DMS53 treated with DMSO at 0.1 percent for 48 hours (cell line): ENCODE measurements at regions not wholly inside any gene's neighbourhood (a gene's known extent, or its start where the extent isn't known, plus 50 kb on each side); places are given as distances from the start of the nearest gene placed in this dataset.

Experiments
- DNase-seq: peaks from one replicate; lab custom pipeline; 2025; ENCODE audit not compliant: unreplicated experiment; lab: John Stamatoyannopoulos, UW

DNA sequence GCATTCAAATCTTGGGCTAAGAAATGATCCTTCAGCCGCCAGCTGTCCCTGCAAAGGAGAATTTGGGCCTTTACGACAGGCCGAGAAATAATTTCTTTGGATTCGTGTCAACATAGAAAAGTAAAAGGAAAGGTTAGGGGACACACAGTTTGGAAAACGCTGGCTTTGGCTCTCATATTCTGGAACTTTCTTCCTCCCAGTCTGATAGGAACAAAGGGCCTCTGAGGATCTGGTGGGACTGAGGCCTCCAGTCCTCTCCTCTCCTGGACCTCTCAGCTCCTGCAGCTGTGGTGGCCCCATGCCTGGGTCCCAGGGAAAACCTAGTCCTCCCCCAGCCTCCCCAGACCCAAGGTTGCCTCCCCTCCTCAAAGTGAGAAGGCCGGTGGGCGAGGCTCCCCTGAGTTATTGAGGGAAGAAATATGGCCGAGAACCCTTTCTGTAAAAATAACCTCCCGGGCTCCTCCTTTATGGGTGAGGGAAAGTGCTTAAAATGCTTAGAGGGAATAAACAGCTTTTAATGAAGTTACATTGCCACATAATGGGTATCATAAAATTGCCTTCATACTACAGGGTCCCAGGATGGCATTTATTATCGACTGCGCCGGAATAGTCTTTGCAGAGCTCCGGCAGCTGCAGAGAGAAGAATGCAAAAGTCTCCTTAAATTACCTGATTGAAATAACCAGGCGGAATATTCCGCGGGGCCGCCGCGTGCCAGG is 188.3 kb downstream of the PHETA1 start:
- DNase-seq: no peak

DNA sequence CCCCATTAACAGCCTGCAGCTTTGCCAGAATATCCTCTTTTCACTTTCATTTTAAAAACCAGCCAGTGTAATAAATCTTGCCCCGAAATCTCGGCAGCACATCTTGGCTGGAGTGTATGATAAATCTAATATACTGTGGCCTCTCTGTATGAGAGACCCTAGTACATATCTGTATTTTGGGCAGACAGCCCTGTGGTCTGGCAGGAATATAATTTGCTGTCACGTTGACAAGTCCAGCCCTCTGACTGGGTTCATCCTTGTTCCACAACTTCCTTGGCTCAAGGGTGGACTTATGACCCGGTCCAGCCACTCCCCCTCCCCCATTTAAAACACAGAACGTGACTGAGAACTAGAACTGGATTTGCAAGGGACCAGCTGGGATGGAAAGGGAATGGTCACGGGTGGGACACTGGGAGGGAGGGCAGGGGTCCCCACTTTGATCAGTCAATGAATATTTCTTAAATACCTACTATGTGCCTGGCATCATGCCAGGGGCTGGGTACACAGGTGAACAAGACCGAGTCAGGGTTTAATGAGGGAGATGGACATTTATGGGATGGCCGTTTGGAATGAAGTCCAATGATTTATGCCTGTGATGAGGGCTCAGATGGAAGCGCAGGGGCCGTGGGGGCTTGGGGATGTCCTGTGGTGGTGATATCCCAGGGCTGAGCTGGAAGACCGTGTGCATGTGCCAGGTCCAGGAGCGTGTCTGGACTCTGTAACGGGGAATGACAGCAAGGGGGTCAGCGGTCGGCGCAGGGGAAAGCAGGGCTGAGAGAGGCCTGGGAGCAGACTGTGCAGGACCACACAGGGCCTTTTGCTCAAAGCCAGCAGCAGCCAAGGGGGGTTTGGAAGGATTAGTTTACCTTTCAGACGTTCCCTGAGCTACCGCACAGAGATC is 190.5 kb downstream of the PHETA1 start:
- DNase-seq: no peak

DNA sequence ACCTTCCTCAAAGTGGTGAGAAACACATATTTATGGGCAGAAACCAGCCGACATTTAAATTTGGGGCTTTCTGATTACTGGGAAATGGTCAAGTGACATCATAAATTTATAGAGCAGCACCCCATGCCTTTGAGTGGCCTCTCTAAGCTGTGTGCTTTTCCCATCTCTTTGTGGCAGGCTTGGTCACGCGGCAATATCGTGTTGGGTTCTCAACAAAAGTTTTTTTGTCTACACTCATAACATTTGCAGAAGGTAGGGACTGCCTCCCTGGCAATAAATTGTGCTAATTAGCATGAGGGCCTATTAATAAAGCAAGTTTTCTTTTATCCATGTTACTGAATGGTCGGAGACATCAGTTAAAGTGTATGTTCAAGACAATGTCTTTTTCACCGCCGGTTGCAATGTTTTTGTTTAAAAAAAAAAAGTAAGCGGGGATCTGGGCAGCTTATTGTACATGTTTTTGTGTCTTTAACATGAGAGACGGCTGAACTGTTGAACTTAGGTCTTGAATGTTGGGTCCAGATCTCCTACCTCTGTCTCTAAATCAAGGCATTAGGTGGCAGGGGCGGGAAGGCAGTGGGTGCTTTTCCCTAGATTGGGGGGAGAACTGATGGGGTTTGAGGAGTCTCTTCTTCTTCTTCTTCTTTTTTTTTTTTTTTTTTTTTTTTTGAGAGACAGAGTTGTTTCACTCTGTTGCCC is 193.3 kb downstream of the PHETA1 start:
- DNase-seq: no peak

DNA sequence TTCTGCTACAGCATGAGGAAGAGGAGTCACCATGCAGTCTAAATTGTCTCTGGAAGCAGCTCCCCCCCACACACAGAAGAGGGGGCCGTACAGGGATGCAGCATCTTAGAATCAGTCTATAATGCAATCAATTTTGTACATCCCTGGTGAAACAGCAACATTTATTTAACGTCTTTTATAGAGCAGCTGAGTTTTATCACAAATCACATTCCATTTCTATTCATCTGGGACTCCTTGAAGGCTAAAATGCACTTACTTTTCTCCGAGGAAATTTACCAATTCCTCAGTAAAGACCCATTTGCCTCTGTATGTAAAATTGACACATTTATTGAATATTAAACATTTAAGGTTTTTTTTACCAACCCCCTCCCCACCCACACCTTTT is 193.9 kb downstream of the PHETA1 start:
- DNase-seq: no peak

DNA sequence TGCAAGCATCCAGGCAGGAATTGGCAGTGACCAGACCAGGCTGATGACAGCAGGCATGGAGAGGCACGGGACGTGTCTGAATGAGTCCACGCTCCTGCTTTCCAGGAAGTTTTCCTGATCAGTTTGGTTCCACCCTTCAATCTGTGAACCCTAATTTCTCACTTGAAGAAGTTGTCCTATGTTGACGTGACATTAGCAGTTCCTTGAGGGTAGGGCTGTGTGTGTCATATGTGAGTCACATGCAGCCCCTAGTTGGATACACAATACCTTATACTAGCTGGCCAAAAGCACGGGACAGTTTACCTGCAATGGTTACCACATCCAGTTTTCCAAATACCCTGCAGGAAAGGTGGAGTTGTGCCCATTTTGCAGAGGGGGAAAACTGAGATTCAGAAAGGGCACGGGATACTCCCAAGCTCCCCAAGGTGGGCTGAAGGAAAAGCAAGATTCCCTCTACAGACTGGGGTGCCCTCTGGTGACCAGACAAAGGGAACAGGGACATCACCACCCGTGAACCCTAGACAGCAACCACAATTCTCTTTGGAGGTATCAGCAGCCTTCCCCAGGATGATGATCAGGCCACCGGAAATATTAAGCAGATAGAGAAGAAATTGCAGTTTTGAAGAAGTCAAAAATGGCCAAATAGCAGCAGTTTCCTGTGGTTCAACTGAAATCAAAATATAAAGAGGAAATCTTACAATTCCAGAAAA is 194.5 kb downstream of the PHETA1 start:
- no peak for DNase-seq

DNA sequence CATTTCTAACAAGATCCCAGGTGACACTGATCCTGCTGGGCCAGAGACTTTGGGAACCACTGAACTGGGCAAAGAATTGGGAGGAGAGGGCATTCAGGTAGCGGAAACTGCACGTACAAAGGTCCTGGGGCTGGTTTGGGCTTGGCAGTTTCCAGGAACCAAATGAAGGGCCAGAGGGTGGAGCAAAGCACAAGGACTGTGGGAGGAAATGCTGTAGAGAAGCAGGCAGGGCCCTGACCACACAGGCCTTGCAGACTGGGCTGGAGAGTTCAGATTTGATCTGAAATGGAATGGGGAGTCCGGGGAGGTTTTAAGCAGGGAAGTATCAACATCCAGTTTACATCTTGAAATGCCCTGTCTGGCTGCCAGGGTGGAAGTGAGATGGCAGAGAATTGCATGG is 195.1 kb downstream of the PHETA1 start:
- no peak for DNase-seq

DNA sequence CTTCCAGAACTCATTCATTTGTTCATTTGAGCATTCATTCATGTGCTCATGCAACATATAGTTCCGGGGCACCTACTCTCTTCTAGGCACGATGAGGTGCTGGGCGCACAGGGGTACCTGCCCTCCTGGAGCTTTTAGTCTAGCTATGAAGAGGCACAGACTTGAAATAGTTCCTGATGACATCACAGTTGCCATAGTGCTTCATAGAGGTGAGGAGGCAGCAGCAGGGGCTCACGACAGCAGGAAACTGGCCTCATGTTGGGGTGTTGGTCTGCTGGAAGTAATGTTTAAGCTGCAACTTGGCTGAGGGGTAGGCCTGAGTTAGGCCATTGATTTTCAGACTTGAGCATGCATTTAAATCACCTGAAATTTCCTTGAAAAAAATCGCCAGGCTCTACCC is 195.5 kb downstream of the PHETA1 start:
- no peak for DNase-seq

DNA sequence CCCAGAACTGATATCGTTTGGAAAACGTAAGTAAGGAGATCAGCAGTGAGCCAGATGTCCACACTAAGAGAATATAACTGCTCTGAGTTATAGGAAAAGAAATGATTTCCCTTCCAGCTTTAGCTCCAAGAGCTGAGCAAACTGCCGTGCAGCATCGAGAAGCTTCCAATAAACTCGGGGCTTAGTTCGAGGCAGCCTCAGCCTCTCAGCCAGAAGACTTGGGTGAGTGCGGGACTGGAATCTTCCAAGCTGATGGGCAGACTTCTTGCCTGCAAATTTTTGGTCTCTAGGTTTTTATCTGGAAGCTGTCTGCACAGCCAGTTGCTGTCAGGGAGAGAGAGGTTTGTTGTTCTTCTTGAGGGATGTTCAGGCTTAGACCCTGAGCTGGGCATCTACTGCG is 196.1 kb downstream of the PHETA1 start:
- DNase-seq: no peak

DNA sequence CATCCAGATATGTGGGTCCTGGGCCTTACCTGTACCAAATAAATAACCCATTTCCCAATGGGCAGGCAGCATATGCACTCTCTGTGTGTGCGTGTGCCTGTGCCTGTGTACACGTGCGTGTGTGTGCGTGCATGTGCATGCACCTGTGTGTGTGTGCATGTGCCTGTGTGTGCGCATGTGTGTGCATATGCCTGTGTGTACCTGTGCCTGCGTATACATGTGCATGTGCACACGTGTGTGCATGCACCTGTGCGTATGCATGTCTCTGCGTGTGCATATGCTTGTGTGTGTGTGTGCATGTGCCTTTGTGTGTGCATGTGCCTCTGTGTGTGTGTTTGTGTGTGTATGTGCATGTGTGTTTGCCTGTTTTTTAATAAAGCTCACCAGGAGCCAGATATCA is 197.1 kb downstream of the PHETA1 start:
- no peak for DNase-seq

DNA sequence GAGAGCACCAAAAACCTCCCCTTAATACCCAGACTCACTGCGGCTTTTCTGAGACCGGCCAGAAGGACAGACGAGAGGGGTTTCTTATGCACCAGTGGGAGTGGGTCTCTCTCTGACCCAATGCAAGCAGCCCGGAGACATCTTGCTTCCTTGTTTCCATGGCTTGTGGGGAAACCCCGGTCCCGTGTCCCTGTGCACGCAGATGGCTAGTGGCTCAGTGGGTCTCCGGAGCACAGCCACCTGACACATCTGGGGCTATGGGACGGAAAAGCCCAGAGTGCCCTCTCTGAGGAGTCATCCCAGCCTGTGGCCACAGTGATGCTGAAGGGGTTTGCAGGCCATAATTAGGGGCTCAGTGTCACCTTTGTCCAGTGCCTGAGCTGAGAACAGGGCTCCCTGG is 197.6 kb downstream of the PHETA1 start:
- no peak for DNase-seq

DNA sequence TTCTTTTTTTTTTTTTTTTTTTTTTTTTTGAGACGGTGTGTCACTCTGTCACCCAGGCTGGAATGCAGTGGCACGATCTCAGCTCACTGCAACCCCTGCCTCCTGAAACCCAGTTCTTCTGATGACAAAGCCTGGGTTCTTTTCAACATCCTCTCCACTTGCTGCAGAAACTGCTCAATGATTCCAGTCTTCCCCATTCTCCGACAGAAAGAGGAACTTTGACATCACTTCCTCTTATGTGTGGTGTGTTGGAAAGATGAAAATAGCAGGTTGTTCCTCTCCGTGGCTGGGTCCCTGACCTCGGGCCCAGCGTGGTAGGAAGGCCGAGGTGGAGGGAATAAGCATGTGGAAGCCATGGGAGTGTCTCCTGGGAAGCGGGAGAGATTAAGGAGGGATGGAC is 198.4 kb downstream of the PHETA1 start:
- no peak for DNase-seq

DNA sequence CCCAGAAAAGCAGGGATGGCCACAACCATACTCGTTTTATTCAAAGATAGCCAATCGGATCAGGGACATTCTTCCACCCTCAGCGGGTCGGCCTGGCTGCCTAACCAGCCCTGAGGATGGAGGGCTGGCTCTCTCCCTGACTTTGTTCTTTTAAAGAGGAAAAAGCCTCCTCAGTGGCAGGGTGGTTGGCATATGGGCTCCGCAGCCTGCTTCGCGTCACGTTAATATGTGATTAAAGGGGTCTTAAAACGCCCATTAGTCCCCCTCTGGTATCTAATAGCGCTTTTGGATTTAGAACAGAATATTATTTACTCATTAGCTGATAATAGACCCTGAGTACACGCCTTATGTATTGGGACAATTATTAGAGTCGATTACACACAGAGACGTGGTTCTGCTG is 199.4 kb downstream of the PHETA1 start:
- DNase-seq: no peak

DNA sequence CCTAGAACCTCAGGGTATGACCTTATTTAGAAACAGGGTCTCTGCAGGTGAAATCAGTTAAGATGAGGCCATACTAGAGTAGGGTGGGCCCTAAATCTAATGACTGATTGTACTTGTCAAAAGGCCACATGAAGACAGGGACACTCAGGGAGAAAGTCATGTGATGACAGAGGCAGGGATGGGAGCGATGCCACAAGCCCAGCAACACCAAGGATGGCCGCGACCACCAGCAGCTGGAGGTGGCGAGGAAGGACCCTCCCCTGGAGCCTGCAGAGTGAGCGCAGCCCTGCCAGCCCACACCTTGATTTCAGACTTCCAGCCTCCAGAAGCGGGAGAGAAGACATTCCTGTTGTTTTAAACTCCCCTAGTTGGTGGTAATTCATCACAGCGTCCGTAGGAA is 199.9 kb downstream of the PHETA1 start:
- no peak for DNase-seq

DNA sequence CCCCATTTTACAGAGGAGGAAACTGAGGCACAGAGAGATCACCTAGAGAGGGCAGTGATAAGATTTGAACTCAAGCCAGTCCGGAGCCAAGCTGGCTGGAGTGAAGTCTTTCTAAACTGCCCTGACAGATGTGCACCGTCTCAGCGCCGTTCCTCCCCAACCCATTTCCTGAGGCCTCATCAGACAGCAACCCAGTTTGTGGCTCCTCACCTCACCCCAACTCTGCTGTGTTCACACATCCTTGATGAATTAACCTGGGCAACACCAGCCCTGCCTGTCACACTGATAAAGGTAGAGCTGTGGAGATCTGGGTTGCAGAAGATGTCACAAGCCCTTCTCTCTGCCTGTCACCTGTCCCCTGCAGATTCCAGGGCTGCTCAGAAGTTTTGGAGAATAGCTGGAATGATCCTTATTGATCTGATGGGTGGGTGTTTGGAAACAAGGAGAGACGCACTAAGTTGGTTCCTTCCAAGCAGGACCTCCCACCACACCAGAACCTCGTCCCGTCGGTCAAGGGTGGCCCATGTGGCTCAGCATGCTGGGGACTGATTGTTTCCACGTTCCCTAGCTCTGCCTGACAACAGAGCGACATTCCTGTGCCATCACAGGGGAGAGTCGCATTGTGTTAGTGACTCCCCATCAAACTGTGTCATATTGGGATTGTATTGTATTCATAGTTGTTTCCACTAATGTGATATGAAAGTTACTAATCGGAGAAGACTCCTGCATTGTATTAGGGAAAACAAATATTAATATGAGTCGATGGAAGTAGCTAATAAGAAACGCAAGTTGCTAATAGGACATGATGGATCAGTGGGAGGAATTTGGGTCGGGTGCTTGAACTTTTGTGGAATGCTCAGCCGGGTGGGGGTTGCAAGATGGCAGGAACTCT is 200.6 kb downstream of the PHETA1 start:
- no peak for DNase-seq

DNA sequence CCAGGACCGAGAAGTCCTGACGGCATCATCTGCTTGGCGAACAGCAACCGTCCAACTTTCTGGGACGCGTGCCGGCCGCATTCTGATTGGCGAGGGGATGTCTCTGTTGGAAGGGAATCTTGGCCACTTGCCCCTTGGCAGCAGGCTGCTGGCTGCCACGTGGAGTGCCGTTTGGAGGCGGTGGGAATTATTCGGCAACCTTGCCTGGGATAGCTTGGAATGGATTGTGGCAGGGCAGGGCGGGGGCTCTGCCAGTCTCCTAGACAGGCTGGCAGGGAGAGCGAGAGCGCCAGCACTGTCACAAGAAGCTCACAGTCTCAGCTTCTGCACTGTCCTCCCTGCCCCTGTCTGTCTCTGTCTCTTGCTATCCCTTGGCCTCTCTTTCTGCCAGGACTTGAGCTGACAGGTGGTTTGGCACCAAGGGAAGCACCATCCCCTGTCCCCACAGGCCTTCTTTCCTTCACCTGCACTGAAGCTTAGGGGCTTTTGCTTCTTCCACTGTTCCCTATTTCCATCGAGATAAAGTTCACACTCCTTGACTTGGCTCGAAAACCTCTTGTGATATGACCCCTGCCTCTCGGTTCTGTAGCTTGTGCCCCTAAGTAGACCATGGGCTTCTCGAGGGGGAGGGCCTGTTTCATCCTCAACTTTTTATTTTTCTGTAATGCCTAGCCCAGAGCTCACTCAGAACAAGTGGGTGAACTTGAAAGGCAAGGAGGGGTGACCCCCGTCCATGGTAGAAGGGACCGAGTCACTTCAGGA is 201.9 kb downstream of the PHETA1 start:
- no peak for DNase-seq

DNA sequence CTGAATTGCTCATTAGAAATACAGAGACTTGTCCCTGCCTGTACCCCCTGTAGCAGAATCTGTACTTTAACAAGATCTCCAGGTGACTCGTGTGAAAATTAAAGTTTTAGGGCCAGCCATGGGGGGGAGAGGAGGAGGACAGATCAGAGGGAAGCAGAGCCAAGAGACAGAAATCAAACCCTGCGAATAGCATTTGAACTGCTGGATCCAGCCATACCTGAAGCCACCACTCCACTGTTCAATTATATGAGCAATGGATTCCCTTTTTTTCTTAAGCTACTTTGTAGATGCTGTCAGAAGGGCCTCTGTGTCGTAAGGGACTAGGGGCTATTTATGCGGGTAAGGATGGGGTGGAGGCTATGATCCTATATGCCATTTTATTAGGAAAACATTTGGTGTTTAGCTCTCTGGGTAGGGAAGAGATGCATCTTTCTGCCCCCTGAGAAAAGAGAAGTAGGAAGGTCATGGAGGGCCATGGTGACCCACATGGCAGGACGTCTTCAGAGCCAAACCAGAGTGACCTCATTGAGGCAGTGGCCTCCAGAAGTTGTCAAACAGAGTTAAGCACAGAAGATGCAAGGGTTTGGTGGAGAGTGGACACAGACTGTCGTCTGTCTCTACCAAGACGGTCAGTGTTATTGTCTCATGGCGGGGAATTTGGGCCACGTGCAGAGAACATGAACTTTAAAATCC is 203.9 kb downstream of the PHETA1 start:
- no peak for DNase-seq

DNA sequence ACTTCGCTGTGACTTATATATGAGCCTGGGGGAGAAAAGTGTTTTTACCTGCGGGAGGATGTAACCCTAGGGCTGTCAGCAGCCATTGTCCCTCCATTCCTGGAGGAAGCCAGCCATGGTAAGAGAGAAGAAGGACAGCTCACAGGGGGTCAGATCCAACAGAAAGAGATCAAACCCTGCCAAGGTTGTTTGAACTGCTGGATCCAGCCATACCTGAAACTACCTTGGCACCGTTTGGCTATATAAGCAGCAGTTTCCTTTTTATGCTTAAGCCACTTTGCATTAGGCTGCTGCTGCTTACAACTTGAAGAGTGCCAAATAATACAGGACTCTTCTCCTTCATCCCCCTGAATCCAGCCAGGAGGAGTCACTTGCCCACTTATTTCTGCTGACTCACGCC is 205.5 kb downstream of the PHETA1 start:
- no peak for DNase-seq

DNA sequence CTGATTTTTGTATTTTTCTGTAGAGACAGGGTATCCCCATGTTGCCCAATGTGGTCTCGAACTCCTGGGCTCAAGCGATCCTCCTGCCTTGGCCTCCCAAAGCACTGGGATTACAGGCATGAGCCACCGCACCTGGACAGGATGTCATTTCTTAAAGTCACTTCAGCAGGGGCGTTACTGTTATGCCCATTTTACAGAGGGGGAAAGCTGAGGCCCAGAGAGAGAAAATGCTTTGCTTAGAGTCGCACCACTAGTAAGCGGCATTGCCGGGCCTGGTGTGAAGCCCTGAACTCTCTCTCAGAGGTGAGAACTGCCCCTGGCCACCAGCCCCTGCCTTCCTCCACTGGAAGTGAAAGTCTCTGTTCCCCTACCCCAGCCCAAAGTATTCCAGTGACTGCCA is 207.0 kb downstream of the PHETA1 start:
- DNase-seq: no peak
